Caco-2 (cell line): ENCODE measurements at regions not wholly inside any gene's neighbourhood (a gene's known extent, or its start where the extent isn't known, plus 50 kb on each side); places are given as distances from the start of the nearest gene placed in this dataset.
A peak's percentile ranks its signal among the peaks of the same experiment; 100 is the strongest.
"Not testable (repeated sequence)": the region's sequence is repeated elsewhere in the genome, so short reads cannot be mapped to it uniquely, and the experiment has no call there.

Experiments
- BruUV-seq: library from RNA; stranded (reverse); fragments of 400-500 nt; replicated peaks from 2 replicates; lab custom pipeline; 2021; lab: Mats Ljungman, UMichigan
- CTCF ChIA-PET: fragments of 300-600 bp; sonication (Branson Sonifier 250); formaldehyde crosslinking; loops from one replicate; lab custom pipeline; 2022; ENCODE audit warnings: antibody characterized with exemption; lab: Charles Lee
- POLR2A ChIA-PET: fragments of 300-600 bp; sonication (Branson Sonifier 250); formaldehyde crosslinking; loops from one replicate; lab custom pipeline; 2022; ENCODE audit warnings: antibody characterized with exemption; lab: Charles Lee
- DNase-seq, 2 experiments: peaks; one replicate each; pipeline versions ENCODE4 v3.0.0 to v3.0.0-alpha.2; 2020 to 2022
- H3K27me3 ChIP-seq: replicated peaks from 2 replicates; pipeline ENCODE4 v1.6.0; 2011; ENCODE audit warnings: low read length; ENCODE audit not compliant: control insufficient read depth, insufficient read depth
- H3K36me3 ChIP-seq: 2 replicates; pipeline ENCODE4 v1.5.1; 2011; ENCODE audit warnings: low read length; ENCODE audit not compliant: control insufficient read depth, insufficient read depth
- H3K4me1 ChIP-seq: fragments of 250-450 bp; sonication (Bioruptor Pico); 2 replicates; pipeline ENCODE4 v1.5.1; 2020; ENCODE audit warnings: mild to moderate bottlenecking
- H3K4me3 ChIP-seq: 2 replicates; pipeline ENCODE4 v1.5.1; 2011; ENCODE audit warnings: low read depth, mild to moderate bottlenecking, control low read depth, low read length
- H3K9me3 ChIP-seq: fragments of 250-450 bp; sonication (Bioruptor Pico); 2 replicates; pipeline ENCODE4 v1.5.1; 2020; ENCODE audit warnings: mild to moderate bottlenecking, moderate library complexity
- H3K27ac Mint-ChIP-seq: one replicate; pipeline ENCODE4 v1.8.0; 2022; ENCODE audit warnings: mixed read lengths; ENCODE audit not compliant: unreplicated experiment
- H3K27me3 Mint-ChIP-seq: one replicate; pipeline ENCODE4 v1.8.0; 2022; ENCODE audit warnings: mixed read lengths; ENCODE audit not compliant: insufficient read depth, unreplicated experiment
- H3K36me3 Mint-ChIP-seq: one replicate; pipeline ENCODE4 v1.8.0; 2022; ENCODE audit warnings: mild to moderate bottlenecking, mixed read lengths; ENCODE audit not compliant: insufficient read depth, unreplicated experiment
- H3K4me1 Mint-ChIP-seq: one replicate; pipeline ENCODE4 v1.8.0; 2022; ENCODE audit warnings: low read depth, mixed read lengths; ENCODE audit not compliant: unreplicated experiment
- H3K4me3 Mint-ChIP-seq: one replicate; pipeline ENCODE4 v1.8.0; 2022; ENCODE audit warnings: mild to moderate bottlenecking, moderate library complexity, mixed read lengths; ENCODE audit not compliant: unreplicated experiment
- H3K9me3 Mint-ChIP-seq: one replicate; pipeline ENCODE4 v1.8.0; 2022; ENCODE audit warnings: mixed read lengths; ENCODE audit not compliant: unreplicated experiment
- CTCF ChIP-seq, 2 experiments: fragments of 200-600 bp in 1 of 2; IDR thresholded peaks; 1 replicate in 1 of 2; 2 replicates in 1 of 2; pipeline versions ENCODE4 v1.5.1 to v1.8.0; 2011 to 2022; ENCODE audit warnings: antibody characterized with exemption in 1 of 2, control low read depth in 1 of 2, inconsistent platforms in 1 of 2, low read depth in 1 of 2, low read length in 1 of 2, mild to moderate bottlenecking in 1 of 2, moderate library complexity in 1 of 2; ENCODE audit not compliant: insufficient read depth in 1 of 2, severe bottlenecking in 1 of 2, unreplicated experiment in 1 of 2
- intact Hi-C: fragments of 100-400 bp; cut with micrococcal nuclease; formaldehyde crosslinking; loops from one replicate; pipeline ENCODE4 v1.10.0; 2022; ENCODE audit not compliant: unreplicated experiment

GRCh38 chr3:3301476-3301875 is 122.0 kb upstream of the CRBN start:
- H3K4me1 ChIP-seq: no peaks in the 10 kb centered on the region
- H3K4me1 Mint-ChIP-seq: peaks cover 6% of the 10 kb centered on the region
- CTCF ChIA-PET: no interaction called here
- no peak overlapping the region for H3K4me3 Mint-ChIP-seq
- H3K36me3 Mint-ChIP-seq: no peaks in the 10 kb centered on the region
- H3K36me3 ChIP-seq: no peaks in the 10 kb centered on the region
- no peaks in the 10 kb centered on the region for H3K9me3 ChIP-seq
- TF ChIP-seq CTCF (IDR thresholded peaks at IDR 0.05; ENCODE audit: insufficient read depth in 1 of 2, low read depth in 1 of 2, low read length in 1 of 2, severe bottlenecking in 1 of 2, unreplicated experiment in 1 of 2): no peak
- no peak for DNase-seq
- H3K27me3 ChIP-seq: no peaks in the 10 kb centered on the region
- no peak overlapping the region for H3K4me3 ChIP-seq
- no peak overlapping the region for H3K27ac Mint-ChIP-seq
- no TSS peak for BruUV-seq
- H3K9me3 Mint-ChIP-seq: peaks cover 10% of the 10 kb centered on the region
- intact Hi-C loops: no loop called here
- POLR2A ChIA-PET: no interaction called here
- peaks cover 6% of the 10 kb centered on the region for H3K27me3 Mint-ChIP-seq

- no peak for TF ChIP-seq CTCF (IDR thresholded peaks at IDR 0.05; ENCODE audit: insufficient read depth in 1 of 2, low read depth in 1 of 2, low read length in 1 of 2, severe bottlenecking in 1 of 2, unreplicated experiment in 1 of 2)
- intact Hi-C loops: no loop called here
- ChIA-PET POLR2A (no interaction called here), CTCF (no interaction called here)
- peaks cover 26% of the 10 kb centered on the region for H3K9me3 Mint-ChIP-seq
- Histone ChIP-seq H3K9me3 (peaks cover 3% of the 10 kb centered on the region), H3K27me3 (no peaks in the 10 kb centered on the region), H3K4me1 (no peaks in the 10 kb centered on the region), H3K4me3 (no peak overlapping the region), H3K36me3 (no peaks in the 10 kb centered on the region)
- no peak for DNase-seq
- no peak overlapping the region for H3K4me3 Mint-ChIP-seq
- no TSS peak for BruUV-seq
- peaks cover 5% of the 10 kb centered on the region for H3K4me1 Mint-ChIP-seq
- H3K36me3 Mint-ChIP-seq: no peaks in the 10 kb centered on the region
- H3K27me3 Mint-ChIP-seq: peaks cover 6% of the 10 kb centered on the region
- no peak overlapping the region for H3K27ac Mint-ChIP-seq
Measured at GRCh38 chr3:3296979-3297381, 117.5 kb upstream of the CRBN start.

GRCh38 chr3:3295586-3295985 is 116.1 kb upstream of the CRBN start:
- Histone ChIP-seq H3K4me1 (no peaks in the 10 kb centered on the region; the same call in 1 of the 2 replicates), H3K9me3 (peaks cover 11% of the 10 kb centered on the region), H3K4me3 (no peak overlapping the region), H3K36me3 (no peaks in the 10 kb centered on the region), H3K27me3 (no peaks in the 10 kb centered on the region)
- POLR2A ChIA-PET: no interaction called here
- BruUV-seq: no TSS peak
- no peak for DNase-seq
- Mint-ChIP-seq H3K4me1 (peaks cover 8% of the 10 kb centered on the region), H3K27me3 (peaks cover 6% of the 10 kb centered on the region), H3K4me3 (no peak overlapping the region), H3K36me3 (no peaks in the 10 kb centered on the region), H3K27ac (no peak overlapping the region), H3K9me3 (peaks cover 31% of the 10 kb centered on the region)
- CTCF ChIA-PET: no interaction called here
- no peak for TF ChIP-seq CTCF (IDR thresholded peaks at IDR 0.05; ENCODE audit: insufficient read depth in 1 of 2, low read depth in 1 of 2, low read length in 1 of 2, severe bottlenecking in 1 of 2, unreplicated experiment in 1 of 2)
- intact Hi-C loops: no loop called here

- H3K36me3 ChIP-seq, H3K27me3 ChIP-seq, BruUV-seq, H3K4me3 ChIP-seq, POLR2A ChIA-PET, H3K4me3 Mint-ChIP-seq, intact Hi-C loops, H3K4me1 ChIP-seq, H3K36me3 Mint-ChIP-seq, H3K4me1 Mint-ChIP-seq, H3K27me3 Mint-ChIP-seq, CTCF ChIA-PET: not testable (repeated sequence)
- Mint-ChIP-seq H3K9me3 (peaks cover 30% of the 10 kb centered on the region), H3K27ac (peak overlapping the region; percentile 3)
- H3K9me3 ChIP-seq: peaks cover 11% of the 10 kb centered on the region
- DNase-seq: peak; percentile 50 to 56
Measured at GRCh38 chr3:3291756-3292283, 112.3 kb upstream of the CRBN start.
